ENCODE measurements at regions not wholly inside any gene's neighbourhood (a gene's known extent, or its start where the extent isn't known, plus 50 kb on each side); places are given as distances from the start of the nearest gene placed in this dataset.

GRCh38 chr12:28104316-28104715 lies 85.9 kb upstream of the CCDC91 start:
- Histone ChIP-seq H3K9ac (replicated peaks; ENCODE audit: extremely low read depth, insufficient read depth, low read length) (no peak overlapping the region), H4K20me1 (replicated peaks; ENCODE audit: control insufficient read depth, extremely low read depth, insufficient read depth, low read length) (no peaks in the 10 kb centered on the region), H3K27me3 (ENCODE audit: control insufficient read depth in 2 of 2, insufficient read depth in 2 of 2, low read length in 2 of 2) (no peaks in the 10 kb centered on the region), H3K27ac (ENCODE audit: insufficient read depth, low read depth, low read length) (no peak overlapping the region), H3K4me1 (ENCODE audit: control insufficient read depth, extremely low read depth, insufficient read depth, low read length) (no peaks in the 10 kb centered on the region), H3K9me3 (replicated peaks; ENCODE audit: control insufficient read depth, insufficient read depth, low read length) (no peaks in the 10 kb centered on the region), H3K79me2 (ENCODE audit: control insufficient read depth, insufficient read depth, low read length) (no peaks in the 10 kb centered on the region), H3K4me3 (replicated peaks in 1 of 3; ENCODE audit: insufficient read depth in 1 of 3, low read depth in 1 of 3, low read length in 3 of 3) (no peak overlapping the region), H3K4me2 (ENCODE audit: insufficient read depth, low read length) (no peak overlapping the region), H3K36me3 (ENCODE audit: control insufficient read depth in 2 of 2, extremely low read depth in 1 of 2, insufficient read depth in 2 of 2, low read length in 2 of 2) (no peaks in the 10 kb centered on the region), H2AFZ (ENCODE audit: low read depth, low read length) (no peak overlapping the region), H3K9me1 (replicated peaks; ENCODE audit: control insufficient read depth, extremely low read depth, insufficient read depth, low read length) (no peaks in the 10 kb centered on the region)
- dilution Hi-C loops (cut with MboI; ENCODE audit: extremely low pct_ligation_motif_present, low sequenced_read_pairs) (no loop called here), intact Hi-C loops (cut with micrococcal nuclease) (no loop called here)
- TF ChIP-seq EZH2 (IDR thresholded peaks at IDR 0.05; ENCODE audit: borderline replicate concordance, low read depth, low read length, severe bottlenecking), result no peak
- TF ChIP-seq JUN (IDR thresholded peaks at IDR 0.05; ENCODE audit: borderline replicate concordance, insufficient read depth, insufficient read length, low read depth), result no peak
- TF ChIP-seq MYC (IDR thresholded peaks at IDR 0.05; ENCODE audit: low read depth, low read length), result no peak
- no peak for TF ChIP-seq CTCF (IDR thresholded peaks at IDR 0.05; ENCODE audit: extremely low read depth in 1 of 2, insufficient read depth in 1 of 2, low read depth in 1 of 2, low read length in 2 of 2)
- no peak for TF ChIP-seq GATA2 (IDR thresholded peaks at IDR 0.05; ENCODE audit: insufficient read depth, insufficient read length, low read depth, low read length)
- no peak for TF ChIP-seq MAX (IDR thresholded peaks at IDR 0.05; ENCODE audit: insufficient read depth, insufficient read length)
- TF ChIP-seq POLR2AphosphoS5 (IDR thresholded peaks at IDR 0.05; ENCODE audit: insufficient read depth, low read depth, low read length), result no peak
- no peak for TF ChIP-seq FOS (IDR thresholded peaks at IDR 0.05; ENCODE audit: borderline replicate concordance, insufficient read depth, low read length)
- no peak for TF ChIP-seq POLR2A (IDR thresholded peaks at IDR 0.05; ENCODE audit: low read depth, low read length)
- DNase-seq (ENCODE audit: low read depth, low spot score), result no peak
- BruUV-seq (replicated peaks), result no TSS peak
- ChIA-PET CTCF (no interaction called here), POLR2A (no interaction called here)
- no peak for FAIRE-seq
